ENCODE measurements at regions not wholly inside any gene's neighbourhood (a gene's known extent, or its start where the extent isn't known, plus 50 kb on each side); places are given as distances from the start of the nearest gene placed in this dataset.

- H3K4me1 ChIP-seq (ENCODE audit: control insufficient read depth, extremely low read depth, insufficient read depth, low read length) = no peaks in the 10 kb centered on the region
- H3K4me2 ChIP-seq (ENCODE audit: extremely low read depth, insufficient read depth, low read length) = no peak overlapping the region
- no peaks in the 10 kb centered on the region for H3K9me3 ChIP-seq (ENCODE audit: control insufficient read depth, insufficient read depth, low read depth, low read length)
- H3K4me3 ChIP-seq (replicated peaks in 1 of 4; ENCODE audit: control extremely low read depth in 1 of 4, insufficient read depth in 1 of 4, low read depth in 3 of 4, low read length in 4 of 4) = no peak overlapping the region
- no peaks in the 10 kb centered on the region for H3K36me3 ChIP-seq (ENCODE audit: control insufficient read depth, insufficient read depth, low read length)
- no peaks in the 10 kb centered on the region for H3K27me3 ChIP-seq (ENCODE audit: control insufficient read depth, insufficient read depth, low read length)
- DNase-seq (ENCODE audit: low read depth in 2 of 2) = no peak
- no peak for TF ChIP-seq CTCF (conservative IDR thresholded peaks at IDR 0.05 in 1 of 2, IDR thresholded peaks at IDR 0.05 in 1 of 2; ENCODE audit: low read depth in 1 of 2, low read length in 2 of 2)
- no peak for TF ChIP-seq EZH2 (IDR thresholded peaks at IDR 0.05; ENCODE audit: low read length, missing control alignments)
- H3K9ac ChIP-seq (ENCODE audit: insufficient read depth, low read length) = no peak overlapping the region
- no peak overlapping the region for H2AFZ ChIP-seq (ENCODE audit: low read length)
- H3K79me2 ChIP-seq (ENCODE audit: control insufficient read depth, insufficient read depth, low read length) = no peaks in the 10 kb centered on the region
- no peak overlapping the region for H3K27ac ChIP-seq (ENCODE audit: insufficient read depth, low read length)
- H4K20me1 ChIP-seq (ENCODE audit: control insufficient read depth, extremely low read depth, insufficient read depth, low read length) = no peaks in the 10 kb centered on the region
Observed at GRCh38 chr14:66177935-66178334, 308.2 kb upstream of the CCDC196 start.

- TF ChIP-seq CTCF (conservative IDR thresholded peaks at IDR 0.05 in 1 of 2, IDR thresholded peaks at IDR 0.05 in 1 of 2; ENCODE audit: low read depth in 1 of 2, low read length in 2 of 2) = no peak
- TF ChIP-seq EZH2 (IDR thresholded peaks at IDR 0.05; ENCODE audit: low read length, missing control alignments) = no peak
- Histone ChIP-seq H3K9ac (ENCODE audit: insufficient read depth, low read length) (no peak overlapping the region), H4K20me1 (ENCODE audit: control insufficient read depth, extremely low read depth, insufficient read depth, low read length) (no peaks in the 10 kb centered on the region), H2AFZ (ENCODE audit: low read length) (no peak overlapping the region), H3K4me2 (ENCODE audit: extremely low read depth, insufficient read depth, low read length) (no peak overlapping the region), H3K4me3 (replicated peaks in 1 of 4; ENCODE audit: control extremely low read depth in 1 of 4, insufficient read depth in 1 of 4, low read depth in 3 of 4, low read length in 4 of 4) (no peak overlapping the region), H3K4me1 (ENCODE audit: control insufficient read depth, extremely low read depth, insufficient read depth, low read length) (no peaks in the 10 kb centered on the region), H3K79me2 (ENCODE audit: control insufficient read depth, insufficient read depth, low read length) (no peaks in the 10 kb centered on the region), H3K9me3 (ENCODE audit: control insufficient read depth, insufficient read depth, low read depth, low read length) (no peaks in the 10 kb centered on the region), H3K27ac (ENCODE audit: insufficient read depth, low read length) (no peak overlapping the region), H3K27me3 (ENCODE audit: control insufficient read depth, insufficient read depth, low read length) (no peaks in the 10 kb centered on the region), H3K36me3 (ENCODE audit: control insufficient read depth, insufficient read depth, low read length) (no peaks in the 10 kb centered on the region)
- DNase-seq (ENCODE audit: low read depth in 2 of 2) = no peak
Observed at GRCh38 chr14:66196670-66197069, 289.5 kb upstream of the CCDC196 start.

DNA sequence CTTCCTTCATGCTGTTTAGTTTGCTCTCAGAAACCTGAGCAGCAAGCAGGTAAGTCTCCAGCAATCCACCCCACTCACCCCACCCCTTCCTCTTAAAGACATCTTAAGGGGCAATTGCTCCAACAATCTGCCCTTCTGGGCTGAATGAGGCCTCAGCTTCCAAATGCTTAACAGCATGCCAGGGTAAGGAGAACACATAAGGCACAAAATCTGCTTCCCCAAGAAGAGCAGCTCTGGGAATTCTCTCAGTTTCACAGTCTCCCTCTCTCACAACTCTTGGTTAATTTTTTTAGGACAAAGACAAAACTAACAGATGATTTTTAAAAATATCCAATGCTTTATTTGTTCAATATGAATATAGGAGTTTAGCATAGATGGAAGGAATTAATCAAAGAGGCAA lies 288.9 kb upstream of the CCDC196 start:
- Histone ChIP-seq H3K9me3 (ENCODE audit: control insufficient read depth, insufficient read depth, low read depth, low read length) (no peaks in the 10 kb centered on the region), H4K20me1 (ENCODE audit: control insufficient read depth, extremely low read depth, insufficient read depth, low read length) (no peaks in the 10 kb centered on the region), H3K4me3 (replicated peaks in 1 of 4; ENCODE audit: control extremely low read depth in 1 of 4, insufficient read depth in 1 of 4, low read depth in 3 of 4, low read length in 4 of 4) (no peak overlapping the region), H3K79me2 (ENCODE audit: control insufficient read depth, insufficient read depth, low read length) (no peaks in the 10 kb centered on the region), H3K27me3 (ENCODE audit: control insufficient read depth, insufficient read depth, low read length) (no peaks in the 10 kb centered on the region), H3K4me1 (ENCODE audit: control insufficient read depth, extremely low read depth, insufficient read depth, low read length) (no peaks in the 10 kb centered on the region), H3K27ac (ENCODE audit: insufficient read depth, low read length) (no peak overlapping the region), H3K36me3 (ENCODE audit: control insufficient read depth, insufficient read depth, low read length) (no peaks in the 10 kb centered on the region), H3K9ac (ENCODE audit: insufficient read depth, low read length) (no peak overlapping the region), H2AFZ (ENCODE audit: low read length) (no peak overlapping the region), H3K4me2 (ENCODE audit: extremely low read depth, insufficient read depth, low read length) (no peak overlapping the region)
- TF ChIP-seq EZH2 (IDR thresholded peaks at IDR 0.05; ENCODE audit: low read length, missing control alignments) (no peak), CTCF (conservative IDR thresholded peaks at IDR 0.05 in 1 of 2, IDR thresholded peaks at IDR 0.05 in 1 of 2; ENCODE audit: low read depth in 1 of 2, low read length in 2 of 2) (no peak)
- no peak for DNase-seq (ENCODE audit: low read depth in 2 of 2)

Data from fibroblast of lung (primary cell).